GM10248 (cell line): ENCODE measurements at regions not wholly inside any gene's neighbourhood (a gene's known extent, or its start where the extent isn't known, plus 50 kb on each side); places are given as distances from the start of the nearest gene placed in this dataset.

ENCODE experiments used
- CTCF ChIA-PET: fragments of 300-600 bp; sonication (Branson Sonifier 250); formaldehyde crosslinking; extraction: SDS; loops from one replicate; lab custom pipeline; 2021; ENCODE audit warnings: antibody characterized with exemption; lab: Yijun Ruan, JAX
- POLR2A ChIA-PET: fragments of 350-650 bp; sonication (Branson Sonifier 250); formaldehyde crosslinking; extraction: SDS; loops from one replicate; lab custom pipeline; 2020; ENCODE audit warnings: antibody characterized with exemption; lab: Yijun Ruan, JAX
- DNase-seq: peaks from one replicate; pipeline ENCODE4 v3.0.0; 2012; ENCODE audit errors: extremely low spot score
- TF ChIP-seq, protein P1 (sequence below): IDR thresholded peaks from 2 replicates; pipeline ENCODE4 v1.5.1; 2012; ENCODE audit warnings: mild to moderate bottlenecking, low read depth; ENCODE audit errors: extremely low read depth, missing control alignments, control extremely low read depth

DNA sequence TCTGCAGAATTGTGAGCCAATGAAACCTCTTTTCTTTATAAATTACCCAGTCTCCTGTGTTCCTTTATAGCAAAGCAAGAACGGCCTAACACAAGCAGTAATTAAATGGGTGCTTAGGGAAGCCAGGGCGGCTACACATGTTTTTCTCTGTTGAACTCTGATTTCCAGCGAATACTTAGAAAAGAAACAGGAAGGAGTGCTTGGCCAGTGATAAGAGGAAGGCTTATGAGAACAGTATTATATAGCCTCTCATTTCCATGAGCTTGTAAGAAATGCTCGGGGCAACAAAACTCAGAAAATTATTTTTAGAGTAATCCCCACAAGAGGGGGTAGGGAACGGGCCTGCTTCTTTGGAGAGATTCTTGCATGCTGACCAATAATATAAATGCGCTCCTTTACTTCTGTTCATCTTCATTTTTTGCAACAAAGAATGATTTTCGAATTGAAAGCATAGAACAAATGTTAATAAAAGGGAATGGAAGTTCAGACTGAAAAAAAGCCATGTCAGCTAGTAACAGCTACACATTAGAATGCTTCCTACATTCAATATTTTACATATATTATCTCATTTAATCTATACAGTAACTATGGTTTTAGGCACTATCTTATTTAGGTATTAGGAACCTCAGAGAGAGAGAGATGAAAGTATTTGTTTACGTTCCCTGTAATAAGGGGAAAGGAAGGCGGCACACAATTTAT lies 49.7 kb upstream of the CCDC85A start:
- ChIA-PET CTCF (interaction anchor here (0.8 kb wide), 2 partner anchors 169 to 413 kb away, joined by 3 read pairs; no protein-coding TSS in a partner anchor), POLR2A (no interaction called here)
- TF ChIP-seq, protein P1, sequence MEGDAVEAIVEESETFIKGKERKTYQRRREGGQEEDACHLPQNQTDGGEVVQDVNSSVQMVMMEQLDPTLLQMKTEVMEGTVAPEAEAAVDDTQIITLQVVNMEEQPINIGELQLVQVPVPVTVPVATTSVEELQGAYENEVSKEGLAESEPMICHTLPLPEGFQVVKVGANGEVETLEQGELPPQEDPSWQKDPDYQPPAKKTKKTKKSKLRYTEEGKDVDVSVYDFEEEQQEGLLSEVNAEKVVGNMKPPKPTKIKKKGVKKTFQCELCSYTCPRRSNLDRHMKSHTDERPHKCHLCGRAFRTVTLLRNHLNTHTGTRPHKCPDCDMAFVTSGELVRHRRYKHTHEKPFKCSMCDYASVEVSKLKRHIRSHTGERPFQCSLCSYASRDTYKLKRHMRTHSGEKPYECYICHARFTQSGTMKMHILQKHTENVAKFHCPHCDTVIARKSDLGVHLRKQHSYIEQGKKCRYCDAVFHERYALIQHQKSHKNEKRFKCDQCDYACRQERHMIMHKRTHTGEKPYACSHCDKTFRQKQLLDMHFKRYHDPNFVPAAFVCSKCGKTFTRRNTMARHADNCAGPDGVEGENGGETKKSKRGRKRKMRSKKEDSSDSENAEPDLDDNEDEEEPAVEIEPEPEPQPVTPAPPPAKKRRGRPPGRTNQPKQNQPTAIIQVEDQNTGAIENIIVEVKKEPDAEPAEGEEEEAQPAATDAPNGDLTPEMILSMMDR: no peak
- no peak for DNase-seq
